ENCODE measurements at regions not wholly inside any gene's neighbourhood (a gene's known extent, or its start where the extent isn't known, plus 50 kb on each side); places are given as distances from the start of the nearest gene placed in this dataset.

GRCh38 chr12:13816394-13816793 is 165.0 kb downstream of the GRIN2B start:
- Histone ChIP-seq H3K4me1 (ENCODE audit: insufficient read depth, low read length, poor library complexity, severe bottlenecking) (no peaks in the 10 kb centered on the region), H3K79me2 (ENCODE audit: insufficient read depth, low read depth, low read length) (no peaks in the 10 kb centered on the region), H3K36me3 (ENCODE audit: insufficient read depth, low read length) (no peaks in the 10 kb centered on the region), H3K9me3 (ENCODE audit: low read length) (no peaks in the 10 kb centered on the region), H3K27ac (ENCODE audit: low read depth, low read length, poor library complexity, severe bottlenecking) (no peak overlapping the region), H3K9me2 (ENCODE audit: insufficient read depth, low read length) (no peaks in the 10 kb centered on the region), H3K4me2 (ENCODE audit: low read length) (no peak overlapping the region), H3K4me3 (ENCODE audit: low read depth, low read length, poor library complexity, severe bottlenecking) (no peak overlapping the region), H4K20me1 (ENCODE audit: insufficient read depth, low read length) (no peaks in the 10 kb centered on the region), H2AFZ (ENCODE audit: low read length) (no peak overlapping the region)
- intact Hi-C loops (cut with micrococcal nuclease; ENCODE audit: unreplicated experiment): no loop called here
- ChIA-PET CTCF (ENCODE audit: unreplicated experiment) (no interaction called here), POLR2A (no interaction called here)
- DNase-seq (ENCODE audit: low spot score): no peak
- BruUV-seq (replicated peaks): no TSS peak
- TF ChIP-seq CTCF (conservative IDR thresholded peaks at IDR 0.05; ENCODE audit: low read length) (no peak), EZH2phosphoT487 (IDR thresholded peaks at IDR 0.05; ENCODE audit: borderline replicate concordance, low read depth, low read length) (no peak)

GRCh38 chr12:13812168-13812567 is 169.2 kb downstream of the GRIN2B start:
- no peak overlapping the region for H3K4me3 ChIP-seq (ENCODE audit: low read depth, low read length, poor library complexity, severe bottlenecking)
- DNase-seq (ENCODE audit: low spot score): no peak
- no peak overlapping the region for H2AFZ ChIP-seq (ENCODE audit: low read length)
- no peaks in the 10 kb centered on the region for H3K9me2 ChIP-seq (ENCODE audit: insufficient read depth, low read length)
- no peak overlapping the region for H3K27ac ChIP-seq (ENCODE audit: low read depth, low read length, poor library complexity, severe bottlenecking)
- intact Hi-C loops (cut with micrococcal nuclease; ENCODE audit: unreplicated experiment): no loop called here
- ChIA-PET CTCF (ENCODE audit: unreplicated experiment) (no interaction called here), POLR2A (no interaction called here)
- H3K79me2 ChIP-seq (ENCODE audit: insufficient read depth, low read depth, low read length): no peaks in the 10 kb centered on the region
- no peaks in the 10 kb centered on the region for H3K36me3 ChIP-seq (ENCODE audit: insufficient read depth, low read length)
- no peaks in the 10 kb centered on the region for H4K20me1 ChIP-seq (ENCODE audit: insufficient read depth, low read length)
- no peaks in the 10 kb centered on the region for H3K4me1 ChIP-seq (ENCODE audit: insufficient read depth, low read length, poor library complexity, severe bottlenecking)
- TF ChIP-seq EZH2phosphoT487 (IDR thresholded peaks at IDR 0.05; ENCODE audit: borderline replicate concordance, low read depth, low read length): no peak
- TF ChIP-seq CTCF (conservative IDR thresholded peaks at IDR 0.05; ENCODE audit: low read length): no peak
- no peaks in the 10 kb centered on the region for H3K9me3 ChIP-seq (ENCODE audit: low read length)
- BruUV-seq (replicated peaks): no TSS peak
- H3K4me2 ChIP-seq (ENCODE audit: low read length): no peak overlapping the region

- H3K4me1 ChIP-seq (ENCODE audit: insufficient read depth, low read length, poor library complexity, severe bottlenecking): no peaks in the 10 kb centered on the region
- no peaks in the 10 kb centered on the region for H3K9me3 ChIP-seq (ENCODE audit: low read length)
- H4K20me1 ChIP-seq (ENCODE audit: insufficient read depth, low read length): no peaks in the 10 kb centered on the region
- BruUV-seq (replicated peaks): no TSS peak
- intact Hi-C loops (cut with micrococcal nuclease; ENCODE audit: unreplicated experiment): no loop called here
- H3K4me3 ChIP-seq (ENCODE audit: low read depth, low read length, poor library complexity, severe bottlenecking): no peak overlapping the region
- POLR2A ChIA-PET: interaction anchor here (0.6 kb wide), 1 partner anchor 13 kb away, joined by 4 read pairs; no protein-coding TSS in a partner anchor
- H3K4me2 ChIP-seq (ENCODE audit: low read length): no peak overlapping the region
- no peaks in the 10 kb centered on the region for H3K9me2 ChIP-seq (ENCODE audit: insufficient read depth, low read length)
- no peak for DNase-seq (ENCODE audit: low spot score)
- CTCF ChIA-PET (ENCODE audit: unreplicated experiment): no interaction called here
- H3K36me3 ChIP-seq (ENCODE audit: insufficient read depth, low read length): no peaks in the 10 kb centered on the region
- no peak overlapping the region for H2AFZ ChIP-seq (ENCODE audit: low read length)
- TF ChIP-seq CTCF (conservative IDR thresholded peaks at IDR 0.05; ENCODE audit: low read length) (no peak), EZH2phosphoT487 (IDR thresholded peaks at IDR 0.05; ENCODE audit: borderline replicate concordance, low read depth, low read length) (no peak)
- no peaks in the 10 kb centered on the region for H3K79me2 ChIP-seq (ENCODE audit: insufficient read depth, low read depth, low read length)
- no peak overlapping the region for H3K27ac ChIP-seq (ENCODE audit: low read depth, low read length, poor library complexity, severe bottlenecking)
Measured at GRCh38 chr12:13811061-13811460, 170.3 kb downstream of the GRIN2B start.
